ENCODE measurements at regions not wholly inside any gene's neighbourhood (a gene's known extent, or its start where the extent isn't known, plus 50 kb on each side); places are given as distances from the start of the nearest gene placed in this dataset.
"Not testable (repeated sequence)": the region's sequence is repeated elsewhere in the genome, so short reads cannot be mapped to it uniquely, and the experiment has no call there.

DNA sequence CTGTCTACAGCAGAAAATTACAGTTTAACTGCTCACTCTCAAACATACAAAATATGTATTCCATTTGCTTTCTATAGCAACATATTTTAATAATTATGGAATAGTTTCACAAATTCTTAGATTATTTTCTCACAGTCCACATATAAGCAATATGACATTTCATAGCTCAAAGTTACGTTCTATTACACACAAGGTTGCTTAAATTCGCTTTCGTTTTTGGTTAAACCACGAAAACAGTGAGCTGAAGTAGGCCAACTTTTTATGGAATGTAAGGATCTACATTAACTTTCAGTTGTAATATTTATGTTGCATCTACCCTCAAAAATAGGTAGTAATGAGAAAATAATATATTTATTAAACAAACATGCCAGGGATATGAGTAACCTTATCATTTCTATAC is 966.0 kb upstream of the ACO1 start (continued):
- TF ChIP-seq CEBPB (IDR thresholded peaks at IDR 0.05; ENCODE audit: borderline replicate concordance in 1 of 2, low read depth in 2 of 2, low read length in 2 of 2) (no peak), ZNF687 (IDR thresholded peaks at IDR 0.05) (no peak)

DNA sequence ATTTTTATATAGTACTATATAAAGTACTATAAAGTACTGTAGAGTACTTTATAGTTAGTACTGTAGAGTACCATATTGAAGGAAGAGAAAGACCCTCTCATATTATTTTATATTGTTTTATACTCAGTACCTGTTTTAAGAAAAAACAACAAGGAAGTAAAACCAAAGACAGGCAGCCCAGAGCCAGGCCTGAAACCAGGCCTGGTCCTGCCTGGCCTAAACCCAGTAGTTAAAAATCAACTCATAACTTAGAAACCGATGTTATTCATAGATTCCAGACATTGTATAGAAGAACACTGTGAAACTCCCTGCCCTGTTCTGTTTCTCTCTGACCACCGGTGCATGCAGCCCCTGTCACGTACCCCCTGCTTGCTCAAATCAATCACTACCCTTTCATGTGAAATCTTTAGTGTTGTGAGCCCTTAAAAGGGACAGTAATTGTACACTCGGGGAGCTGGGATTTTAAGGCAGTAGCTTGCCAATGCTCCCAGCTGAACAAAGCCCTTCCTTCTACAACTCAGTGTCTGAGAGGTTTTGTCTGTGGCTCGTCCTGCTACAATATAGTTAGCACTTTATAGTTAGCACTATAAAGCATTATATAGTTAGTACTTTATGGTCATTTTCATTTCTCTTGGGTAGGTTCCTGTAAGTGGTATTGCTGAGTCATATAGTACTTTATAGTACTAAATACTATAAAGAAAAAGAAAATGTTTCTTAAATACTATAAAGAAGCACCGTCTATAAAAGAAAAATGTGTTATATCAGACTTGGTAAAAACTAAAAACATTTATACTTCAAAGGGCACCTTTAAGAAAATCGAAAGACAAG is 940.6 kb upstream of the ACO1 start:
- ChIA-PET SMC1A (ENCODE audit: uncharacterized antibody, unreplicated experiment) (interaction anchor here (1.0 to 1.3 kb wide), 4 partner anchors 9 to 54 kb away, joined by 3 to 5 read pairs (median 3); no protein-coding TSS in a partner anchor), RAD21 (ENCODE audit: unreplicated experiment) (interaction anchor here (2.1 kb wide), 1 partner anchor 98 kb away, joined by 8 read pairs; no protein-coding TSS in a partner anchor)
- H3K79me2 ChIP-seq (ENCODE audit: control insufficient read depth, insufficient read depth, low read length); intact Hi-C loops (cut with micrococcal nuclease; ENCODE audit: unreplicated experiment); H4K20me1 ChIP-seq (ENCODE audit: control insufficient read depth, insufficient read depth); BruUV-seq (replicated peaks); H3K27me3 ChIP-seq (replicated peaks in 1 of 2; ENCODE audit: control insufficient read depth in 2 of 2, insufficient read depth in 2 of 2, low read length in 1 of 2); H3K9me3 ChIP-seq (replicated peaks; ENCODE audit: control insufficient read depth, insufficient read depth, low read length); H3K4me3 ChIP-seq; FAIRE-seq; in situ Hi-C loops (cut with MboI); H3K9ac ChIP-seq (ENCODE audit: control insufficient read depth, insufficient read depth, low read length); H3K4me2 ChIP-seq (ENCODE audit: control insufficient read depth, insufficient read depth); CTCF ChIA-PET; H3K36me3 ChIP-seq (ENCODE audit: control insufficient read depth in 2 of 2, insufficient read depth in 2 of 2, low read length in 1 of 2); POLR2A ChIA-PET: not testable (repeated sequence)
- peak overlapping the region; percentile 69 for H3K27ac ChIP-seq (ENCODE audit: control insufficient read depth, insufficient read depth)
- peak; percentile 89 for ATAC-seq
- peaks cover 15% of the 10 kb centered on the region; the same call in 1 of the 2 replicates for H3K4me1 ChIP-seq (ENCODE audit: control insufficient read depth, insufficient read depth, low read length)
- TF ChIP-seq ATF7 (IDR thresholded peaks at IDR 0.05; ENCODE audit: low read depth) (0 out of 2 replicates have a peak, but pooled peaks have one; percentile 24), MTA2 (IDR thresholded peaks at IDR 0.05; ENCODE audit: low read depth) (peak; percentile 50; the same call in 1 of the 2 replicates), BHLHE40 (IDR thresholded peaks at IDR 0.05; ENCODE audit: borderline replicate concordance in 1 of 2, low read depth in 2 of 2, low read length in 1 of 2) (peak in 1 of 2 experiments; percentile 7; a peak in 1 of 4 replicates), IKZF2 (IDR thresholded peaks at IDR 0.05) (peak in 1 of 2 experiments; percentile 17; a peak in 1 of 4 replicates), DPF2 (IDR thresholded peaks at IDR 0.05) (peak; percentile 38; the same call in 1 of the 2 replicates), NBN (IDR thresholded peaks at IDR 0.05) (peak; percentile 64; the same call in 1 of the 2 replicates), JUNB (IDR thresholded peaks at IDR 0.05) (peak; percentile 40), NFIC (IDR thresholded peaks at IDR 0.05; ENCODE audit: low read depth, low read length) (peak; percentile 47; the same call in 1 of the 2 replicates), PKNOX1 (IDR thresholded peaks at IDR 0.05) (0 out of 2 replicates have a peak, but pooled peaks have one; percentile 23)
- TF ChIP-seq, protein P1, sequence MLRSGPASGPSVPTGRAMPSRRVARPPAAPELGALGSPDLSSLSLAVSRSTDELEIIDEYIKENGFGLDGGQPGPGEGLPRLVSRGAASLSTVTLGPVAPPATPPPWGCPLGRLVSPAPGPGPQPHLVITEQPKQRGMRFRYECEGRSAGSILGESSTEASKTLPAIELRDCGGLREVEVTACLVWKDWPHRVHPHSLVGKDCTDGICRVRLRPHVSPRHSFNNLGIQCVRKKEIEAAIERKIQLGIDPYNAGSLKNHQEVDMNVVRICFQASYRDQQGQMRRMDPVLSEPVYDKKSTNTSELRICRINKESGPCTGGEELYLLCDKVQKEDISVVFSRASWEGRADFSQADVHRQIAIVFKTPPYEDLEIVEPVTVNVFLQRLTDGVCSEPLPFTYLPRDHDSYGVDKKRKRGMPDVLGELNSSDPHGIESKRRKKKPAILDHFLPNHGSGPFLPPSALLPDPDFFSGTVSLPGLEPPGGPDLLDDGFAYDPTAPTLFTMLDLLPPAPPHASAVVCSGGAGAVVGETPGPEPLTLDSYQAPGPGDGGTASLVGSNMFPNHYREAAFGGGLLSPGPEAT (IDR thresholded peaks at IDR 0.05; ENCODE audit: low read depth): peak; percentile 46; the same call in 1 of the 2 replicates
- peak; percentile 24 for DNase-seq (ENCODE audit: low read depth, low spot score)
- H2AFZ ChIP-seq (ENCODE audit: control insufficient read depth, low read depth, low read length): peak overlapping the region; percentile 54
- WGBS (ENCODE audit: insufficient coverage, insufficient replicate concordance, low lambda C conversion rate, missing lambda C conversion rate): 13% methylated on average over 7 of the region's 7 CpGs
